Hepatocyte (in vitro differentiated cells): ENCODE measurements at regions not wholly inside any gene's neighbourhood (a gene's known extent, or its start where the extent isn't known, plus 50 kb on each side); places are given as distances from the start of the nearest gene placed in this dataset.
"Not testable (repeated sequence)": the region's sequence is repeated elsewhere in the genome, so short reads cannot be mapped to it uniquely, and the experiment has no call there.

ENCODE experiments used
- EZH2 ChIP-seq: fragments of 200-600 bp; sonication (generic); IDR thresholded peaks from 2 replicates; pipeline ENCODE4 v1.6.1; 2016; ENCODE audit warnings: antibody characterized with exemption, mild to moderate bottlenecking, borderline replicate concordance
- EZH2phosphoT487 ChIP-seq: fragments of 200-600 bp; sonication (generic); IDR thresholded peaks from one replicate; pipeline ENCODE4 v1.6.1; 2018; ENCODE audit warnings: antibody characterized with exemption, mild to moderate bottlenecking, low read depth, moderate library complexity; ENCODE audit not compliant: unreplicated experiment, severe bottlenecking

GRCh38 chr12:113699984-113700383, 228.3 kb upstream of the LHX5 start:
- not testable (repeated sequence) for TF ChIP-seq EZH2phosphoT487, EZH2
